ENCODE measurements at regions not wholly inside any gene's neighbourhood (a gene's known extent, or its start where the extent isn't known, plus 50 kb on each side); places are given as distances from the start of the nearest gene placed in this dataset.

- H2BK15ac ChIP-seq (ENCODE audit: low read depth, low read length) = no peak overlapping the region
- H3K9me3 Mint-ChIP-seq = peaks cover 0 to 2% of the 10 kb centered on the region in 2 experiments; a peak in 3 of 5 replicates
- H3K27me3 ChIP-seq (ENCODE audit: insufficient read depth, low read length) = no peaks in the 10 kb centered on the region
- H3K27ac ChIP-seq (ENCODE audit: insufficient read length, low read depth, low read length) = no peak overlapping the region
- H2BK120ac ChIP-seq (ENCODE audit: low read depth, low read length, poor library complexity, severe bottlenecking) = no peak overlapping the region
- no peak overlapping the region for H3K4ac ChIP-seq (ENCODE audit: low read depth, low read length)
- no peaks in the 10 kb centered on the region for H3K23me2 ChIP-seq (ENCODE audit: insufficient read length, low read depth, low read length, poor library complexity, severe bottlenecking)
- H2BK5ac ChIP-seq (ENCODE audit: insufficient read length, low read length) = no peak overlapping the region
- H2AK5ac ChIP-seq (ENCODE audit: insufficient read length, low read length) = no peak overlapping the region
- H3K4me1 Mint-ChIP-seq = peaks cover 11 to 18% of the 10 kb centered on the region in 2 experiments
- H3K9ac ChIP-seq (ENCODE audit: extremely low read depth, insufficient read length, low read length) = no peak overlapping the region
- H4K20me1 ChIP-seq (ENCODE audit: control insufficient read depth, insufficient read depth, insufficient read length) = no peaks in the 10 kb centered on the region
- no peak for TF ChIP-seq CTCF (conservative IDR thresholded peaks at IDR 0.05)
- DNase-seq = no peak
- H2BK12ac ChIP-seq (ENCODE audit: insufficient read length, low read depth, low read length) = no peak overlapping the region
- WGBS (ENCODE audit: extremely low coverage, insufficient read length, low lambda C conversion rate) = no CpG with 5 or more reads among the region's 6 CpGs
- no peak overlapping the region for H4K8ac ChIP-seq (replicated peaks; ENCODE audit: insufficient read length, low read depth, low read length)
- H3K27ac Mint-ChIP-seq = no peak overlapping the region
- H3K79me2 ChIP-seq (ENCODE audit: insufficient read depth, low read length) = no peaks in the 10 kb centered on the region
- H3K18ac ChIP-seq (ENCODE audit: insufficient read length, low read depth, low read length) = no peak overlapping the region
- H4K5ac ChIP-seq (ENCODE audit: insufficient read length, low read depth, low read length) = no peak overlapping the region
- H3K9me3 ChIP-seq (ENCODE audit: control insufficient read depth, low read depth, low read length) = no peaks in the 10 kb centered on the region
- H3T11ph ChIP-seq (ENCODE audit: low read length) = no peak overlapping the region
- H2BK20ac ChIP-seq (ENCODE audit: low read depth, low read length, poor library complexity, severe bottlenecking) = no peak overlapping the region
- H2AFZ ChIP-seq (ENCODE audit: low read length) = no peak overlapping the region
- H3K14ac ChIP-seq (ENCODE audit: insufficient read depth, low read length) = no peak overlapping the region
- H3K56ac ChIP-seq (ENCODE audit: insufficient read length, low read depth, low read length) = no peak overlapping the region
- peaks cover 4% of the 10 kb centered on the region; the same call in 1 of the 2 replicates for H3K4me1 ChIP-seq (ENCODE audit: insufficient read depth, low read length)
- H4K91ac ChIP-seq (ENCODE audit: insufficient read length, low read depth, low read length) = no peak overlapping the region
- H3K27me3 Mint-ChIP-seq (ENCODE audit: low read depth) = no peaks in the 10 kb centered on the region; the same call in 1 of the 2 replicates
- no peaks in the 10 kb centered on the region for H3K79me1 ChIP-seq (ENCODE audit: insufficient read depth, low read depth, low read length, poor library complexity, severe bottlenecking)
- H3K4me2 ChIP-seq (ENCODE audit: insufficient read depth, insufficient read length, low read length) = no peak overlapping the region
- no peaks in the 10 kb centered on the region; a peak in 2 of 7 replicates for H3K36me3 Mint-ChIP-seq (ENCODE audit: insufficient read depth in 1 of 3, low read depth in 3 of 3)
- no peak overlapping the region for H3K4me3 Mint-ChIP-seq
- H3K23ac ChIP-seq (ENCODE audit: insufficient read length, low read depth, low read length) = no peak overlapping the region
Measured at GRCh38 chr11:121866754-121867153, 249.3 kb downstream of the BLID start.
